ENCODE measurements at regions not wholly inside any gene's neighbourhood (a gene's known extent, or its start where the extent isn't known, plus 50 kb on each side); places are given as distances from the start of the nearest gene placed in this dataset.

DNA sequence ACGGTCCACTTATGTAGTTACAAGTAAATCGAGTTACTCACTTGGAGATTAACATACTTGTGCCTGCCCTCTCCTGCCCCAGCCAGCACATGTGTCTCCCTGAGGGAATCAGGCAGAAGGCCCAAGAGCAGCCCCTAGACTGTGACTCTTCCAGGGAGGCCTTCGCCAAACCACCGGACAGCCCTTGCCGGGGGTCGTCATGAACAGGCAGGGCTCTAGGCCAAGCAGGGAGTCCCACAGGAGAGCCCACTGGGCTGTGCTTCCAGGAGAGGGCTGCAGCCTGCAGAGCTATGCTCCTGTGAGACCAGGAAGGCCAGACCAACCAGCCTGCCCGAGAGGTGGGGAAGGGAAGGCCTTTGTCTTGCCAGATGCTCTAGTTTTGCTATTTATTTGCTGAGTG lies 283.3 kb downstream of the FOXO1 start (continued):
- TF ChIP-seq, protein P1, sequence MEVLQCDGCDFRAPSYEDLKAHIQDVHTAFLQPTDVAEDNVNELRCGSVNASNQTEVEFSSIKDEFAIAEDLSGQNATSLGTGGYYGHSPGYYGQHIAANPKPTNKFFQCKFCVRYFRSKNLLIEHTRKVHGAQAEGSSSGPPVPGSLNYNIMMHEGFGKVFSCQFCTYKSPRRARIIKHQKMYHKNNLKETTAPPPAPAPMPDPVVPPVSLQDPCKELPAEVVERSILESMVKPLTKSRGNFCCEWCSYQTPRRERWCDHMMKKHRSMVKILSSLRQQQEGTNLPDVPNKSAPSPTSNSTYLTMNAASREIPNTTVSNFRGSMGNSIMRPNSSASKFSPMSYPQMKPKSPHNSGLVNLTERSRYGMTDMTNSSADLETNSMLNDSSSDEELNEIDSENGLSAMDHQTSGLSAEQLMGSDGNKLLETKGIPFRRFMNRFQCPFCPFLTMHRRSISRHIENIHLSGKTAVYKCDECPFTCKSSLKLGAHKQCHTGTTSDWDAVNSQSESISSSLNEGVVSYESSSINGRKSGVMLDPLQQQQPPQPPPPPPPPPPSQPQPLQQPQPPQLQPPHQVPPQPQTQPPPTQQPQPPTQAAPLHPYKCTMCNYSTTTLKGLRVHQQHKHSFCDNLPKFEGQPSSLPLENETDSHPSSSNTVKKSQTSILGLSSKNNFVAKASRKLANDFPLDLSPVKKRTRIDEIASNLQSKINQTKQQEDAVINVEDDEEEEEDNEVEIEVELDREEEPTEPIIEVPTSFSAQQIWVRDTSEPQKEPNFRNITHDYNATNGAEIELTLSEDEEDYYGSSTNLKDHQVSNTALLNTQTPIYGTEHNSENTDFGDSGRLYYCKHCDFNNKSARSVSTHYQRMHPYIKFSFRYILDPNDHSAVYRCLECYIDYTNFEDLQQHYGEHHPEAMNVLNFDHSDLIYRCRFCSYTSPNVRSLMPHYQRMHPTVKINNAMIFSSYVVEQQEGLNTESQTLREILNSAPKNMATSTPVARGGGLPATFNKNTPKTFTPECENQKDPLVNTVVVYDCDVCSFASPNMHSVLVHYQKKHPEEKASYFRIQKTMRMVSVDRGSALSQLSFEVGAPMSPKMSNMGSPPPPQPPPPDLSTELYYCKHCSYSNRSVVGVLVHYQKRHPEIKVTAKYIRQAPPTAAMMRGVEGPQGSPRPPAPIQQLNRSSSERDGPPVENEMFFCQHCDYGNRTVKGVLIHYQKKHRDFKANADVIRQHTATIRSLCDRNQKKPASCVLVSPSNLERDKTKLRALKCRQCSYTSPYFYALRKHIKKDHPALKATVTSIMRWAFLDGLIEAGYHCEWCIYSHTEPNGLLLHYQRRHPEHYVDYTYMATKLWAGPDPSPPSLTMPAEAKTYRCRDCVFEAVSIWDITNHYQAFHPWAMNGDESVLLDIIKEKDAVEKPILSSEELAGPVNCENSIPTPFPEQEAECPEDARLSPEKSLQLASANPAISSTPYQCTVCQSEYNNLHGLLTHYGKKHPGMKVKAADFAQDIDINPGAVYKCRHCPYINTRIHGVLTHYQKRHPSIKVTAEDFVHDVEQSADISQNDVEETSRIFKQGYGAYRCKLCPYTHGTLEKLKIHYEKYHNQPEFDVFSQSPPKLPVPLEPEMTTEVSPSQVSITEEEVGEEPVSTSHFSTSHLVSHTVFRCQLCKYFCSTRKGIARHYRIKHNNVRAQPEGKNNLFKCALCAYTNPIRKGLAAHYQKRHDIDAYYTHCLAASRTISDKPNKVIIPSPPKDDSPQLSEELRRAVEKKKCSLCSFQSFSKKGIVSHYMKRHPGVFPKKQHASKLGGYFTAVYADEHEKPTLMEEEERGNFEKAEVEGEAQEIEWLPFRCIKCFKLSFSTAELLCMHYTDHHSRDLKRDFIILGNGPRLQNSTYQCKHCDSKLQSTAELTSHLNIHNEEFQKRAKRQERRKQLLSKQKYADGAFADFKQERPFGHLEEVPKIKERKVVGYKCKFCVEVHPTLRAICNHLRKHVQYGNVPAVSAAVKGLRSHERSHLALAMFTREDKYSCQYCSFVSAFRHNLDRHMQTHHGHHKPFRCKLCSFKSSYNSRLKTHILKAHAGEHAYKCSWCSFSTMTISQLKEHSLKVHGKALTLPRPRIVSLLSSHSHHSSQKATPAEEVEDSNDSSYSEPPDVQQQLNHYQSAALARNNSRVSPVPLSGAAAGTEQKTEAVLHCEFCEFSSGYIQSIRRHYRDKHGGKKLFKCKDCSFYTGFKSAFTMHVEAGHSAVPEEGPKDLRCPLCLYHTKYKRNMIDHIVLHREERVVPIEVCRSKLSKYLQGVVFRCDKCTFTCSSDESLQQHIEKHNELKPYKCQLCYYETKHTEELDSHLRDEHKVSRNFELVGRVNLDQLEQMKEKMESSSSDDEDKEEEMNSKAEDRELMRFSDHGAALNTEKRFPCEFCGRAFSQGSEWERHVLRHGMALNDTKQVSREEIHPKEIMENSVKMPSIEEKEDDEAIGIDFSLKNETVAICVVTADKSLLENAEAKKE (CRISPR knock-in tag; IDR thresholded peaks at IDR 0.05) = no peak
- no peak for TF ChIP-seq NANOG (IDR thresholded peaks at IDR 0.05; ENCODE audit: borderline replicate concordance)
- TF ChIP-seq STAT1 (IDR thresholded peaks at IDR 0.05; ENCODE audit: unreplicated experiment) = no peak

DNA sequence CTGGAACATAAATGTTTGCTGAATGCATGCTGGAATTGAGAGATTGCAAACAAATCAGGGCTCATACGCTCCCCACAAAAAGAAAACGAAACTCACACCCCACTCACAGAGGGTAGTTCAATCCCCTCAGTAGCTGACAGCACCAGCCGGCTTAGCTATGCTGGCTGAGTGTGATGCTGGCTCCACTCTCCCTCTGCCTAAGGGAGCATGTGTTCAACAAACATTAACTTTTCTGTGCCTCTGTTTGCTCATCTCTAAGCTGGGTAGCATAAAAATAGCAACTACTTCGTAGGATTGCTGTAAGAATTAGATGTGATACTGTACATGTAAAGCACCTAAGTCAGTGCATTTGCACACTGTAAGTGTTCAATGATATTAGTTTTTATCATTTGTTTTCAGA lies 282.6 kb downstream of the FOXO1 start:
- 0 out of 3 replicates have a peak, but pooled peaks cover 3% of the 10 kb centered on the region for H3K9me3 Mint-ChIP-seq
- no peaks in the 10 kb centered on the region for H3K36me3 ChIP-seq (ENCODE audit: insufficient read depth)
- no peaks in the 10 kb centered on the region for H3K36me3 Mint-ChIP-seq (ENCODE audit: low read depth)
- H3K4me1 Mint-ChIP-seq = peaks cover 18% of the 10 kb centered on the region
- no peak overlapping the region for H3K4me3 Mint-ChIP-seq
- H3K9me2 ChIP-seq (ENCODE audit: insufficient read depth) = 0 out of 2 replicates have a peak, but pooled peaks cover 7% of the 10 kb centered on the region
- peaks cover 8% of the 10 kb centered on the region for H3K27me3 Mint-ChIP-seq (ENCODE audit: insufficient read depth, low read depth, poor library complexity)
- H3K79me2 ChIP-seq (replicated peaks; ENCODE audit: insufficient read depth) = no peaks in the 10 kb centered on the region
- H3K4me2 ChIP-seq = no peak overlapping the region
- H3K27ac ChIP-seq (ENCODE audit: low read depth) = no peak overlapping the region
- 0 out of 2 replicates have a peak overlapping the region, but pooled peaks have one; percentile 56 for H2AFZ ChIP-seq
- H4K20me1 ChIP-seq (replicated peaks; ENCODE audit: insufficient read depth) = no peaks in the 10 kb centered on the region
- no peak overlapping the region for H3K4me3 ChIP-seq
- no peaks in the 10 kb centered on the region for H3F3A ChIP-seq (replicated peaks; ENCODE audit: low read depth)
- H3K27me3 ChIP-seq (ENCODE audit: insufficient read depth) = no peaks in the 10 kb centered on the region
- no peak overlapping the region for H3K27ac Mint-ChIP-seq
- no peak for DNase-seq (ENCODE audit: low spot score)
- H3K4me1 ChIP-seq (ENCODE audit: insufficient read depth) = peaks cover 6% of the 10 kb centered on the region; the same call in 1 of the 2 replicates
- no peak for ATAC-seq
- TF ChIP-seq, protein P1 (CRISPR knock-in tag; IDR thresholded peaks at IDR 0.05) = no peak
- TF ChIP-seq, protein P2, sequence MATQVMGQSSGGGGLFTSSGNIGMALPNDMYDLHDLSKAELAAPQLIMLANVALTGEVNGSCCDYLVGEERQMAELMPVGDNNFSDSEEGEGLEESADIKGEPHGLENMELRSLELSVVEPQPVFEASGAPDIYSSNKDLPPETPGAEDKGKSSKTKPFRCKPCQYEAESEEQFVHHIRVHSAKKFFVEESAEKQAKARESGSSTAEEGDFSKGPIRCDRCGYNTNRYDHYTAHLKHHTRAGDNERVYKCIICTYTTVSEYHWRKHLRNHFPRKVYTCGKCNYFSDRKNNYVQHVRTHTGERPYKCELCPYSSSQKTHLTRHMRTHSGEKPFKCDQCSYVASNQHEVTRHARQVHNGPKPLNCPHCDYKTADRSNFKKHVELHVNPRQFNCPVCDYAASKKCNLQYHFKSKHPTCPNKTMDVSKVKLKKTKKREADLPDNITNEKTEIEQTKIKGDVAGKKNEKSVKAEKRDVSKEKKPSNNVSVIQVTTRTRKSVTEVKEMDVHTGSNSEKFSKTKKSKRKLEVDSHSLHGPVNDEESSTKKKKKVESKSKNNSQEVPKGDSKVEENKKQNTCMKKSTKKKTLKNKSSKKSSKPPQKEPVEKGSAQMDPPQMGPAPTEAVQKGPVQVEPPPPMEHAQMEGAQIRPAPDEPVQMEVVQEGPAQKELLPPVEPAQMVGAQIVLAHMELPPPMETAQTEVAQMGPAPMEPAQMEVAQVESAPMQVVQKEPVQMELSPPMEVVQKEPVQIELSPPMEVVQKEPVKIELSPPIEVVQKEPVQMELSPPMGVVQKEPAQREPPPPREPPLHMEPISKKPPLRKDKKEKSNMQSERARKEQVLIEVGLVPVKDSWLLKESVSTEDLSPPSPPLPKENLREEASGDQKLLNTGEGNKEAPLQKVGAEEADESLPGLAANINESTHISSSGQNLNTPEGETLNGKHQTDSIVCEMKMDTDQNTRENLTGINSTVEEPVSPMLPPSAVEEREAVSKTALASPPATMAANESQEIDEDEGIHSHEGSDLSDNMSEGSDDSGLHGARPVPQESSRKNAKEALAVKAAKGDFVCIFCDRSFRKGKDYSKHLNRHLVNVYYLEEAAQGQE (IDR thresholded peaks at IDR 0.05; ENCODE audit: unreplicated experiment) = no peak
- TF ChIP-seq ZNF114 (CRISPR knock-in tag; IDR thresholded peaks at IDR 0.05) (no peak), EZH2 (IDR thresholded peaks at IDR 0.05; ENCODE audit: low read depth, unreplicated experiment) (no peak)

Measured in GM23338 (cell line).